CD4-positive, alpha-beta T cell (primary cell): ENCODE measurements at regions not wholly inside any gene's neighbourhood (a gene's known extent, or its start where the extent isn't known, plus 50 kb on each side); places are given as distances from the start of the nearest gene placed in this dataset.

Experiments
- ATAC-seq: fragments of 200-7000 bp; cut with Tn5 transposase; one replicate; pipeline ENCODE4 v1.10.0; 2022; ENCODE audit warnings: mild to moderate bottlenecking; ENCODE audit not compliant: poor library complexity
- CTCF ChIA-PET: fragments of 350-600 bp; sonication (Branson Sonifier 250); formaldehyde crosslinking; loops from one replicate; lab custom pipeline; 2021; ENCODE audit warnings: antibody characterized with exemption, inconsistent platforms; lab: Charles Lee
- POLR2A ChIA-PET: fragments of 350-600 bp; sonication (Branson Sonifier 250); formaldehyde crosslinking; loops from one replicate; lab custom pipeline; 2021; ENCODE audit warnings: antibody characterized with exemption, inconsistent platforms; lab: Charles Lee
- DNase-seq, 14 experiments: peaks; one replicate each; pipeline ENCODE4 v3.0.0-alpha.2; 2013 to 2020; ENCODE audit warnings: mixed read lengths in 2 of 14
- H3K27ac ChIP-seq, 2 donors: one replicate each; pipeline versions ENCODE4 v1.5.1 to v1.7.0; 2013; ENCODE audit warnings: low read length in 2 of 2, low read depth in 1 of 2, mild to moderate bottlenecking in 1 of 2
- H3K27me3 ChIP-seq, 2 experiments: 1 replicate in 1 of 2; 2 replicates in 1 of 2; pipeline versions ENCODE4 v1.6.1 to v1.7.0; 2013; ENCODE audit warnings: low read length in 2 of 2, control low read depth in 1 of 2, mild to moderate bottlenecking in 1 of 2, moderate library complexity in 1 of 2; ENCODE audit not compliant: insufficient read depth in 2 of 2, control insufficient read depth in 1 of 2
- H3K36me3 ChIP-seq: one replicate; pipeline ENCODE4 v1.6.1; 2013; ENCODE audit warnings: low read length, control low read depth; ENCODE audit not compliant: insufficient read depth
- H3K4me1 ChIP-seq: one replicate; pipeline ENCODE4 v1.6.1; 2013; ENCODE audit warnings: low read length, control low read depth; ENCODE audit not compliant: insufficient read depth
- H3K4me3 ChIP-seq: one replicate; pipeline ENCODE4 v1.5.1; 2013; ENCODE audit warnings: mild to moderate bottlenecking, low read length, moderate library complexity
- H3K9me3 ChIP-seq, 2 experiments: 1 replicate in 1 of 2; 2 replicates in 1 of 2; pipeline versions ENCODE4 v1.6.1 to v1.7.0; 2013; ENCODE audit warnings: low read length in 2 of 2, mild to moderate bottlenecking in 2 of 2, control low read depth in 1 of 2, moderate library complexity in 1 of 2; ENCODE audit not compliant: control insufficient read depth in 1 of 2, insufficient read depth in 1 of 2
- H3K27ac Mint-ChIP-seq: one replicate; pipeline ENCODE4 v1.8.0; 2020; ENCODE audit warnings: mixed read lengths
- H3K27me3 Mint-ChIP-seq: one replicate; pipeline ENCODE4 v1.8.0; 2021; ENCODE audit warnings: mixed read lengths
- H3K36me3 Mint-ChIP-seq: one replicate; pipeline ENCODE4 v1.8.0; 2021; ENCODE audit warnings: low read depth, mixed read lengths
- H3K4me1 Mint-ChIP-seq: one replicate; pipeline ENCODE4 v1.8.0; 2021; ENCODE audit warnings: low read depth, mixed read lengths
- H3K4me3 Mint-ChIP-seq: one replicate; pipeline ENCODE4 v1.8.0; 2020; ENCODE audit warnings: mild to moderate bottlenecking, mixed read lengths
- H3K9me3 Mint-ChIP-seq: one replicate; pipeline ENCODE4 v1.8.0; 2020; ENCODE audit warnings: mixed read lengths
- intact Hi-C, 2 experiments: fragments of 100-400 bp; cut with DNase I in 1 of 2; cut with micrococcal nuclease in 1 of 2; formaldehyde crosslinking; loops; one replicate each; pipeline versions ENCODE4 v1.15.1 to v1.9.0; 2023 to 2025; cut with DNase I, micrococcal nuclease
- TF ChIP-seq, protein P1 (sequence below): fragments of 200-600 bp; IDR thresholded peaks from one replicate; pipeline ENCODE4 v1.8.0; 2022; ENCODE audit warnings: antibody characterized with exemption, mild to moderate bottlenecking

DNA sequence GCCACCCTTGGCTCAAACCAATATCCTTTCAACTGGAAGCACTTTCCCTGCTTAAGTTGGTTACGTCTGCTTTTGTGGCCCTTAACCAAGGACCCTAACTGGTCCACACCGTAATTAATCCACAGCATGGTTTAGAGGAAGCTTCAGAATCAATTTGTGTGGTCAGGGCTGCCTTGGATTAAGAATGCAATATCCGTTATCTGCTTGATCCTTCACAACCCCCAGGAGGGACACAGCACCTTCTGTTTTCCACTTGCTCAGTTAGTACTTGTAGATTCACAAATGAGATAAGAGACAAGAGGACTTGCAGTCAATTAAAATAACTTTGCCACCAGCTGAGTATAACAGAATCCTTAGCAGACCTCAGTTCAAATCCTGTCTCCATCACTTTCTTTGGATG, 56.9 kb upstream of the LRP8 start:
- H3K27me3 Mint-ChIP-seq, result no peaks in the 10 kb centered on the region
- H3K4me3 ChIP-seq, result no peak overlapping the region
- intact Hi-C loops, result no loop called here
- DNase-seq (no peak), ATAC-seq (no peak)
- H3K4me1 ChIP-seq, result peaks cover 4% of the 10 kb centered on the region
- H3K9me3 Mint-ChIP-seq, result peaks cover 3% of the 10 kb centered on the region
- peaks cover 0 to 5% of the 10 kb centered on the region in 2 experiments for H3K9me3 ChIP-seq
- POLR2A ChIA-PET, result no interaction called here
- H3K27me3 ChIP-seq, result no peaks in the 10 kb centered on the region
- H3K27ac ChIP-seq, result no peak overlapping the region
- no peak overlapping the region for H3K27ac Mint-ChIP-seq
- H3K4me3 Mint-ChIP-seq, result no peak overlapping the region
- H3K36me3 ChIP-seq, result no peaks in the 10 kb centered on the region
- H3K4me1 Mint-ChIP-seq, result no peaks in the 10 kb centered on the region
- TF ChIP-seq, protein P1, sequence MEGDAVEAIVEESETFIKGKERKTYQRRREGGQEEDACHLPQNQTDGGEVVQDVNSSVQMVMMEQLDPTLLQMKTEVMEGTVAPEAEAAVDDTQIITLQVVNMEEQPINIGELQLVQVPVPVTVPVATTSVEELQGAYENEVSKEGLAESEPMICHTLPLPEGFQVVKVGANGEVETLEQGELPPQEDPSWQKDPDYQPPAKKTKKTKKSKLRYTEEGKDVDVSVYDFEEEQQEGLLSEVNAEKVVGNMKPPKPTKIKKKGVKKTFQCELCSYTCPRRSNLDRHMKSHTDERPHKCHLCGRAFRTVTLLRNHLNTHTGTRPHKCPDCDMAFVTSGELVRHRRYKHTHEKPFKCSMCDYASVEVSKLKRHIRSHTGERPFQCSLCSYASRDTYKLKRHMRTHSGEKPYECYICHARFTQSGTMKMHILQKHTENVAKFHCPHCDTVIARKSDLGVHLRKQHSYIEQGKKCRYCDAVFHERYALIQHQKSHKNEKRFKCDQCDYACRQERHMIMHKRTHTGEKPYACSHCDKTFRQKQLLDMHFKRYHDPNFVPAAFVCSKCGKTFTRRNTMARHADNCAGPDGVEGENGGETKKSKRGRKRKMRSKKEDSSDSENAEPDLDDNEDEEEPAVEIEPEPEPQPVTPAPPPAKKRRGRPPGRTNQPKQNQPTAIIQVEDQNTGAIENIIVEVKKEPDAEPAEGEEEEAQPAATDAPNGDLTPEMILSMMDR, result no peak
- CTCF ChIA-PET, result no interaction called here
- no peaks in the 10 kb centered on the region for H3K36me3 Mint-ChIP-seq

DNA sequence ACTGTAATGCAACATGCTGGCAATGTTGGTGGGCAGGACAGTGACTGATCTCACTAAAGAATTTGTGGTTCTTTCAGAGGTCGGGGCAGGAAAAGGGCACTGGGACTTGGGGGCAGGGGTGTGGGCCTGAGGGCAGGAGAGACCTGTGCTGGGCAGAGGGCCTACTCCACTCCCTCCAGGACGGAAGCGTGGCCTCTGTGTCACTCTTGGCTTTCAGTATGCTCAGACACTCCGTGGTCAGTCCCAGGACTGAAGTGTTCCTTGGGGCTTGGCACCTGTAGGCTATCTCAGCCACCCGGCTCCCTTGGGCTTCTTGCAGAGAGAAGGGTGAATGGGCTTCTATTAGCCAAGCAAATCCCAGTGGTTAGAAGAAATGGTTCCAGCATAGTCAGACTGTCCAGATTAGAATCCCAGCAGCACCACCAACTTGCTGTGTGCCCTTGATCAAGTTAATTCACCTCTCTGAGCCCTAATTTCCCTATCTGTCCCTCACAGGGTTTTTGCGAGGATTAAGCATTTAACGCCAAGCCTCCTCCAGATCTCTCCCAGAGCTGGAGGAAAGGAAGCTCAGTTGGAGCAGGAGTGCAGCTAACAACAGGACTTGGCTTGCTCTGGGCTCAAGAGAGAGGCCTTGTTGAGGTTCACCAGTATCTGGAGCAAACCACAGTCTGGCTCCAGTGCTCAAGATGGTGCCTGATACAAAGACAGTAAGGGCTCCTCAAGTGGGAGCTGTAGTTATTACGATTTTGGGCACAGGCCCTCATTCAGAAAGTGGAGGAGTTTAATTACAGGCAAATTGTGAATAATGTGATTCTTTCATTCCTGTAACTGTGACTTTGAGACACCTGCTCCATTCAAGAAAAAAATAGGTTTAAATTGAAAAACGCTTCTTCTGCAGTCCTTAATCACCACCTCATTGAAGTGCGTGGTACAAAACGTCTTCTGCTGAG, 57.7 kb upstream of the LRP8 start:
- POLR2A ChIA-PET, result no interaction called here
- ATAC-seq, result no peak
- H3K4me1 ChIP-seq, result peaks cover 4% of the 10 kb centered on the region
- TF ChIP-seq, protein P1, result no peak
- H3K27me3 Mint-ChIP-seq, result no peaks in the 10 kb centered on the region
- peaks cover 0 to 5% of the 10 kb centered on the region in 2 experiments for H3K9me3 ChIP-seq
- no peaks in the 10 kb centered on the region for H3K36me3 Mint-ChIP-seq
- peaks cover 3% of the 10 kb centered on the region for H3K9me3 Mint-ChIP-seq
- no peaks in the 10 kb centered on the region for H3K36me3 ChIP-seq
- CTCF ChIA-PET, result no interaction called here
- no peak overlapping the region for H3K4me3 ChIP-seq
- no peak for DNase-seq
- intact Hi-C loops, result no loop called here
- no peaks in the 10 kb centered on the region for H3K4me1 Mint-ChIP-seq
- H3K27ac ChIP-seq, result no peak overlapping the region
- H3K27me3 ChIP-seq, result no peaks in the 10 kb centered on the region
- no peak overlapping the region for H3K4me3 Mint-ChIP-seq
- H3K27ac Mint-ChIP-seq, result no peak overlapping the region

DNA sequence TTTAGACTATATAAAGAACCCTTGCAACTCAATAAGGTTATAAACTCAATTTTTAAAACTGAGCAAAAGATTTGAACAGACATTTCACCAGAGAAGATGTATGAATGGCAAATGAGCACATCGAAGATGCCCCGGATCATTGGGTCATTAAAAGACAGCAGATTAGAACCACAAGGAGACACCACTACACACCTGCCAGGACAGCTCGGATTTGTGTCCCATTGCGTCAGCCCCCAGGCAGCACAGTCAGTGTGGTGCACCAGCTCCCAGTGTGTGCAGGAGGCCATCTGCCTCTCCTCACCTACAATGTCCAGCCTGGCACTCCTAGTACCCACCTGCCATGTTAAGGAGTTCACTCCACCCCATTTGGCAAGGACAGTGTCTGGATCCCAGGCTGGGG, 61.1 kb upstream of the LRP8 start:
- ATAC-seq (no peak), DNase-seq (no peak)
- H3K9me3 ChIP-seq, result peaks cover 0 to 5% of the 10 kb centered on the region in 2 experiments
- TF ChIP-seq, protein P1, result no peak
- ChIA-PET CTCF (no interaction called here), POLR2A (no interaction called here)
- Mint-ChIP-seq H3K9me3 (peaks cover 3% of the 10 kb centered on the region), H3K4me3 (no peak overlapping the region), H3K27ac (no peak overlapping the region), H3K27me3 (no peaks in the 10 kb centered on the region), H3K36me3 (no peaks in the 10 kb centered on the region), H3K4me1 (no peaks in the 10 kb centered on the region)
- H3K4me3 ChIP-seq, result no peak overlapping the region
- no peaks in the 10 kb centered on the region for H3K36me3 ChIP-seq
- no peak overlapping the region for H3K27ac ChIP-seq
- intact Hi-C loops, result no loop called here
- peaks cover 10% of the 10 kb centered on the region for H3K4me1 ChIP-seq
- no peaks in the 10 kb centered on the region for H3K27me3 ChIP-seq
